ENCODE measurements at regions not wholly inside any gene's neighbourhood (a gene's known extent, or its start where the extent isn't known, plus 50 kb on each side); places are given as distances from the start of the nearest gene placed in this dataset.

GRCh38 chr2:224258059-224258458, 143.8 kb downstream of the FAM124B start:
- TF ChIP-seq, protein P1, sequence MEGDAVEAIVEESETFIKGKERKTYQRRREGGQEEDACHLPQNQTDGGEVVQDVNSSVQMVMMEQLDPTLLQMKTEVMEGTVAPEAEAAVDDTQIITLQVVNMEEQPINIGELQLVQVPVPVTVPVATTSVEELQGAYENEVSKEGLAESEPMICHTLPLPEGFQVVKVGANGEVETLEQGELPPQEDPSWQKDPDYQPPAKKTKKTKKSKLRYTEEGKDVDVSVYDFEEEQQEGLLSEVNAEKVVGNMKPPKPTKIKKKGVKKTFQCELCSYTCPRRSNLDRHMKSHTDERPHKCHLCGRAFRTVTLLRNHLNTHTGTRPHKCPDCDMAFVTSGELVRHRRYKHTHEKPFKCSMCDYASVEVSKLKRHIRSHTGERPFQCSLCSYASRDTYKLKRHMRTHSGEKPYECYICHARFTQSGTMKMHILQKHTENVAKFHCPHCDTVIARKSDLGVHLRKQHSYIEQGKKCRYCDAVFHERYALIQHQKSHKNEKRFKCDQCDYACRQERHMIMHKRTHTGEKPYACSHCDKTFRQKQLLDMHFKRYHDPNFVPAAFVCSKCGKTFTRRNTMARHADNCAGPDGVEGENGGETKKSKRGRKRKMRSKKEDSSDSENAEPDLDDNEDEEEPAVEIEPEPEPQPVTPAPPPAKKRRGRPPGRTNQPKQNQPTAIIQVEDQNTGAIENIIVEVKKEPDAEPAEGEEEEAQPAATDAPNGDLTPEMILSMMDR (IDR thresholded peaks at IDR 0.05; ENCODE audit: insufficient read depth, low read depth, low read length), result no peak
- no peak for DNase-seq (ENCODE audit: low read depth)
- H3K4me3 ChIP-seq (ENCODE audit: low read depth, low read length), result no peak overlapping the region
- ChIA-PET POLR2A (no interaction called here), CTCF (no interaction called here)
- H3K36me3 ChIP-seq (ENCODE audit: control insufficient read depth, insufficient read depth, low read length), result no peaks in the 10 kb centered on the region
- no peaks in the 10 kb centered on the region for H3K27me3 ChIP-seq (ENCODE audit: control insufficient read depth, insufficient read depth, low read length)

GRCh38 chr2:224257156-224257555, 144.8 kb downstream of the FAM124B start:
- DNase-seq (ENCODE audit: low read depth), result no peak
- Histone ChIP-seq H3K4me3 (ENCODE audit: low read depth, low read length) (no peak overlapping the region), H3K36me3 (ENCODE audit: control insufficient read depth, insufficient read depth, low read length) (no peaks in the 10 kb centered on the region), H3K27me3 (ENCODE audit: control insufficient read depth, insufficient read depth, low read length) (no peaks in the 10 kb centered on the region)
- ChIA-PET CTCF (interaction anchor here (1.4 kb wide), 1 partner anchor 264 kb away, joined by 6 read pairs; no protein-coding TSS in a partner anchor), POLR2A (no interaction called here)
- TF ChIP-seq, protein P1 (IDR thresholded peaks at IDR 0.05; ENCODE audit: insufficient read depth, low read depth, low read length), result no peak

DNA sequence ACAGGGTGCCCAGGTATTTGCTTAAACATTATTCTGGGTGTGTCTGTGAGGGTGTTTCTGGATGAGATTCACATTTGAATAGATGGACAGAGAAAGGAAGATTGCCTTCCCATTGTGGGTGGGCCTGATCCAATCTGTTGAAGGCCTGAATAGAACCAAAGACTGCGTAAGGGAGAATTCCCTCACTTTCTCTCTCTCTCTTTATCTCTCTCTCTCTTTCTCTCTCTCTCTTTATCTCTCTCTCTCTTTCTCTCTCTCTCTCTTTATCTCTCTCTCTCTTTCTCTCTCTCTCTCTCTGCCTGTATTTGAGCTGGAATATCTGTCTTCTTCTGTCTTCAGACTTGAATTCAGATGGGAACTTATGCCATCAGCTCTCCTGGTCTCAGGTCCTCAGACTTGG, 148.4 kb downstream of the FAM124B start:
- ChIA-PET POLR2A (no interaction called here), CTCF (interaction anchor here (0.6 kb wide), 2 partner anchors 11 to 15 kb away, joined by 3 read pairs; no protein-coding TSS in a partner anchor)
- H3K4me3 ChIP-seq (ENCODE audit: low read depth, low read length), result no peak overlapping the region
- no peaks in the 10 kb centered on the region for H3K27me3 ChIP-seq (ENCODE audit: control insufficient read depth, insufficient read depth, low read length)
- no peak for DNase-seq (ENCODE audit: low read depth)
- no peaks in the 10 kb centered on the region for H3K36me3 ChIP-seq (ENCODE audit: control insufficient read depth, insufficient read depth, low read length)
- TF ChIP-seq, protein P1 (IDR thresholded peaks at IDR 0.05; ENCODE audit: insufficient read depth, low read depth, low read length), result no peak

- Histone ChIP-seq H3K36me3 (ENCODE audit: control insufficient read depth, insufficient read depth, low read length) (no peaks in the 10 kb centered on the region), H3K27me3 (ENCODE audit: control insufficient read depth, insufficient read depth, low read length) (no peaks in the 10 kb centered on the region), H3K4me3 (ENCODE audit: low read depth, low read length) (no peak overlapping the region)
- TF ChIP-seq, protein P1 (IDR thresholded peaks at IDR 0.05; ENCODE audit: insufficient read depth, low read depth, low read length), result no peak
- CTCF ChIA-PET, result no interaction called here
- POLR2A ChIA-PET, result no interaction called here
- peak; percentile 70 for DNase-seq (ENCODE audit: low read depth)
These were observed 149.3 kb downstream of the FAM124B start for GRCh38 chr2:224252631-224253030.

DNA sequence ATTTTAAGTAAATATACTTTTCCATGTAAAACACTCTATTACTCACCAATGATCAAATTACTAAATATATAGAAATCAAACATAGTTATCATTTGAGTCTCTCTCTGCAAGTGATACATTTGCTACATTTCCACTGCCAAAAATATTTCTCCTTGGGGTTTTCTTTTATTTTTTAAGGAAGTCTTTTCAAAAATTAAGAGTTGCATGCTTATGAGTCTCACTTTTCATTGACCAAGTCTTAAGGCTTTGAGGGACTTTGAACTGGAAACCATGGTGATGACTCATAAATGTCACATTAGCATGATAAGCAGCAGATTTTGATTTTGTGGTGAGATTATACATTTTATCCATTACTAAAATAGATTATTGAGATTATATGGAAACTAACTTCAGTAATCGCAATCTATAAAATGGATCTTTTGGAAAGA, 152.9 kb downstream of the FAM124B start:
- TF ChIP-seq, protein P1 (IDR thresholded peaks at IDR 0.05; ENCODE audit: insufficient read depth, low read depth, low read length), result no peak
- Histone ChIP-seq H3K4me3 (ENCODE audit: low read depth, low read length) (no peak overlapping the region), H3K27me3 (ENCODE audit: control insufficient read depth, insufficient read depth, low read length) (no peaks in the 10 kb centered on the region), H3K36me3 (ENCODE audit: control insufficient read depth, insufficient read depth, low read length) (no peaks in the 10 kb centered on the region)
- DNase-seq (ENCODE audit: low read depth), result no peak
- ChIA-PET CTCF (no interaction called here), POLR2A (no interaction called here)
